CD4-positive, alpha-beta T cell treated with Interferon alpha-2 for 1 hour (primary cell): ENCODE measurements at regions not wholly inside any gene's neighbourhood (a gene's known extent, or its start where the extent isn't known, plus 50 kb on each side); places are given as distances from the start of the nearest gene placed in this dataset.

Source experiments
- DNase-seq, 2 donors: peaks; one replicate each; pipeline ENCODE4 v3.0.0-alpha.2; 2020 to 2022

GRCh38 chr6:44500074-44500473 is 112.6 kb downstream of the CDC5L start:
- DNase-seq = no peak

GRCh38 chr6:44503471-44503870 is 116.0 kb downstream of the CDC5L start:
- DNase-seq = no peak

- no peak for DNase-seq
Measured at GRCh38 chr6:44504301-44504791, 116.8 kb downstream of the CDC5L start.

- no peak for DNase-seq
Measured at GRCh38 chr6:44505751-44506150, 118.2 kb downstream of the CDC5L start.

GRCh38 chr6:44507014-44507413 is 119.5 kb downstream of the CDC5L start:
- no peak for DNase-seq

GRCh38 chr6:44508646-44509045 is 121.1 kb downstream of the CDC5L start:
- DNase-seq = no peak

GRCh38 chr6:44511126-44511525 is 123.6 kb downstream of the CDC5L start:
- no peak for DNase-seq

GRCh38 chr6:44512868-44513741 is 125.6 kb downstream of the CDC5L start:
- no peak for DNase-seq

GRCh38 chr6:44514085-44514484 is 126.6 kb downstream of the CDC5L start:
- DNase-seq = no peak

- no peak for DNase-seq
Measured at GRCh38 chr6:44514576-44515193, 127.2 kb downstream of the CDC5L start.

GRCh38 chr6:44522871-44523270 is 135.4 kb downstream of the CDC5L start:
- DNase-seq = no peak

GRCh38 chr6:44524476-44525227 is 137.1 kb downstream of the CDC5L start:
- DNase-seq = no peak

GRCh38 chr6:44525761-44526351 is 138.3 kb downstream of the CDC5L start:
- no peak for DNase-seq

GRCh38 chr6:44527181-44527580 is 139.7 kb downstream of the CDC5L start:
- DNase-seq = no peak

- no peak for DNase-seq
Measured at GRCh38 chr6:44527583-44528369, 140.3 kb downstream of the CDC5L start.

GRCh38 chr6:44528370-44528644 is 140.8 kb downstream of the CDC5L start:
- DNase-seq = no peak

GRCh38 chr6:44528716-44529115 is 141.2 kb downstream of the CDC5L start:
- no peak for DNase-seq

- no peak for DNase-seq
Measured at GRCh38 chr6:44529146-44529905, 141.8 kb downstream of the CDC5L start.

- DNase-seq = no peak
Measured at GRCh38 chr6:44530209-44530909, 142.9 kb downstream of the CDC5L start.

GRCh38 chr6:44530910-44531234 is 143.4 kb downstream of the CDC5L start:
- DNase-seq = no peak

GRCh38 chr6:44531442-44532015 is 144.0 kb downstream of the CDC5L start:
- DNase-seq = no peak
